HG03342 (cell line): ENCODE measurements at regions not wholly inside any gene's neighbourhood (a gene's known extent, or its start where the extent isn't known, plus 50 kb on each side); places are given as distances from the start of the nearest gene placed in this dataset.

ENCODE experiments used
- ATAC-seq: cut with Tn5 transposase; IDR thresholded peaks from one replicate; pipeline ENCODE4 v1.9.1; 2021; ENCODE audit warnings: mild to moderate bottlenecking, moderate library complexity; ENCODE audit not compliant: unreplicated experiment

DNA sequence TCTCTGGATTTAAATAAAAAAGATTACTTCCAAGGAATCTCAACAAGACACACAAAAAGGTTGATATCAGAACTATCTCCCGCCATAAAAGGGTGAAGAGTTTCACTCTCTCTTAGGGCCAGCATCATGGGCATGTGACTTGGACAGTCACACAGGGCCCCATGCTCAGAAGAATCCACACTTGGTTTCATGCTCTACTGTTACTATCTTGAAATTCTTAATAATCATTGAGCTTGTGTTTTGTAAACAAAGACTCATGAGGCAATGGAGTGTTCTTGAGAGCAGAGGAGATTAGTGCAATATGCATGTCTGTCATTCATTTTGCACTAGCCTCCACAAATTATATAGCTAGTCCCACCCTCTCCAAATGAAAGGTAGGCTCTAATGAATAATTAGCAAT lies 58.4 kb downstream of the HMHB1 start:
- no peak for ATAC-seq

DNA sequence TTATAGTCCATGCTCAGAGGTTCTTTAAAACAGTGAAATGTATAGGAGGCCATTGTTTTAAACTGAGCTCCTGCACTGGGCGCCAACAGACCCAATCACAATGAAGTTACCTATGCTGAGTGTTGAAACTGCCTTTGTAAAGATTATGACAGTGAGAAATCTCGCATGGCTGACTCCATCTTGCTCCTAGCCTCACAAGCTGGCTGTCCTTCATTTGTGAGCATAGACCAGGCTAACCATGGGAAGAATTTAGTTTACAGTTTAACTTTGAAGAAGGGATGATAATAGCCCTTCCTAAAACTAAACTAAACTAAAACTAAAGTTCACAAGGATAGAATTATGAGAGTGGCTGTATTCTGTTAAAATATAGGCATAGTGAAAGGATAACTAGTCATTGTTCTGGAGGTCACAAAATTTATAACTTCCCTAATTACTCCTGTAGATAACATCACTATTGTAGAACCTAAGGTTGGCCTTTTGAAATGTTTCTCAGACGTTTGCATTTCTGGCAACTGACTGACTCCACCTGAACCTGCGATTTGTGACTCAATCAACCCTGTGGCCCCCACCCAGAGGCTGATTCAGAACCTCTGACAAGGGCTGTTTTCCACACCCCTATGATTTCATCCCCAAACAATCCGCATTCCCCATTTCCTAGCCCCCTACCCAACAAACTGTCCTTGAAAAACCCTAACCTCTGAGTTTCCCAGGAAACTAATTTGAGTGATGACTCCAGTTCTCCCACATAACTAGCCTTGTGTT lies 59.1 kb downstream of the HMHB1 start:
- ATAC-seq, result no peak

DNA sequence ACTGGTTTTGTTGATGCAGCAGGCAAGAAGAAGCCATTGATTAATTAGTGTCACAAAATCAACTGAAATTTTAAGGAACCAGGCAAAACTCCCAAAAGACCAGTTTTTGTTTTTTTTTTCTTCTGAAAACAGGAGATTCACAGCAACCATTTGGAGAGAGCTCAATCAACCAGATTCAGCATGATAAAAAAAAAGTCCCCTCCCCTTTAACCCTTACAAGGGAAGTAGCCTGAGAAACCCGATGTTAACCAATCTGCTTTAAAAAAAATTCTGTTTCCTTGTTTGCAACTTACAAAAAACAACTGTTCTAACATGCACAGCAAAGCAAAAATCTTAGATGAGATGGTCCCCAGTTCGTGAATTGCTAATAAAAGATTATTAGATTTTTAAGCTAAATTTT lies 59.7 kb downstream of the HMHB1 start:
- no peak for ATAC-seq

DNA sequence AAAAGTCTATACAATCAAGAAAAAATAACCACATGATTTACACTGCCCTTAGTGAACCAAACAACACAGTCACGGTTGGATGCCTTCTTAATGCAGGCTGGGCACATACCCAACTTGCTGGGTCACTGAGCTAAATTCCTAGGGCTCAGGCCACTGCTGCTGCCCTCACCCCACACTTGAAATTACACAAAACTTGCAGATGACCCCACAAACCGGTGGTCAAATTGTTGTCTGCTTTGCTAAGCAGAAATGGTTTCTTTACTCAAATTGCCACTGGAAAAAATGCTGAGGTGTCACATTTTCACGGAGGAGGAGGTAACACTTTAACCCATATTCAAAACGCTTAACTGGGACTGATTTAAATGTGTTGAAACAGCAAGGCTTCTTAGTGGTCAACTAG lies 62.4 kb downstream of the HMHB1 start:
- no peak for ATAC-seq

DNA sequence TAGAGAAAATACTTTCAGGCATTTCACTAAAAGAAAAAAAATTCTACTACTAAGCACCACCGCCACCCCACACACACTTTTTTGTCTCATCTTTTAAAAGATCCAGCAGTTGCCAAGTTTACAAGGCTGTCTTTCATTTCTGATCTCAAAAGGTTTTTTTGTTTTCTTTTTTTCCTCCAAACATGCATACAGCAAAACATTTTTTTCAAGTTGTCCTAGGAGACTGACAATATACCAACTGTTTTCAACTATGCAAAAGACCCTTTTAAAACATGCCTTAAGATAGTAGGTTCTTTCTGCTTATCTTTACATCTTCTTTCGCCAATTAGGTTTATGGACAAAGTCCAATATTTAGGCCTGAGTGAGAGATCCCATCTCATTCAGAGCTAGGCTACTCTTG lies 65.2 kb downstream of the HMHB1 start:
- ATAC-seq, result no peak

DNA sequence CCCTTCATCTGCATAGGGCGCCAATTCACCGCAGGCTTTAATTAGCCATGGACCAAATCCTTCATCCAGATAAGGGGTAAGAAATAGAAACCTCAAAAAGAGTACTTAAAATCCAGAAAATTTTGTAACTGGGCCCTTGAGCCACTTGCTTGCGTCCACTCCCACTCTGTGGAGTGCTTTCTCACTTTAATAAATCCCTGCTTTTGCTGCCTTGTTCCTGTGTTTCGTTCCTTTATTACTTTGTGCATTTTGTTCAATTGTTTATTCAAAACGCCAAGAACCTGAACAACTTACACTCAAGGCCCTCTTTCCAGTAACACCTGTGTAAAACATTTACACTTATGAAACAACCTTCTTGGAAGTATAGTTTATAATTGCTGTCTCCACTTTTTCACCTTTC lies 66.5 kb downstream of the HMHB1 start:
- ATAC-seq, result no peak

DNA sequence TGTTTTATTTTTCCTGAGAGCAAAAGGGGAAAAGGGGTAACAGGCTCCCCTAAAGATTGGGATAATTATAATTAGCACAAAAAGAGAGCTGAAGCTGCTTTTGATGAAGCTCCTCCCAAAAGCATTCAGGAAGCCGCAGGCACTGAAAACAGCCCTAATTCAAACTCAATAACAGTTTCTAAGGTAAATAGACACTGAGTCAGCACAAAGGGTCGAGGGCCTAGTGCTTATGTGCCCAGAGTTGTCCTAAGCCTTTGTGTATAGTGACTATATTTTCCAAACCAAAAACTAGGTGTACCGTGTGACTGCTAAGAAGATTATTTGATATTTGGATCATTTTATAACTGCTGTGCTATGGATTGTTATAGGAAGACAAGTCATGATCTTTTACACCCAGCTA lies 67.7 kb downstream of the HMHB1 start:
- no peak for ATAC-seq

DNA sequence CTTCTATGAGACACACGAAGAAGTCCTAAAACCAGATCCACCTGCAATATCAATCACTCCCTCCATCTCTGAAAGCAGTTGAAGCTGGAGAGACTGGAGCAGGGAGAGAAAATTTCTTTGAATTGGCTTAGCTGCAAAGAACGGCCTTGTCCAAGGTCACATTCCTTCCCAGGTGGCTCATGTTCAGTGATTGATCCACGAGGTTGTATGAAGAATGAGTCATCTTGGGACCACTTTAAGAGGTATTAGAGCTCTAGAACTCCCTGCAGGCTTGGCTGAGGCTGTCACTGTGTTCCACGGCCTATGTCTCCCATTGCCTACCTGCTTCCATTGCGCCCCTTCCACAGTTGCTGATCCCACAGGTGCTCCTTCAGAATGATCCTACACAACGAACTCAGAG lies 68.2 kb downstream of the HMHB1 start:
- ATAC-seq, result no peak

DNA sequence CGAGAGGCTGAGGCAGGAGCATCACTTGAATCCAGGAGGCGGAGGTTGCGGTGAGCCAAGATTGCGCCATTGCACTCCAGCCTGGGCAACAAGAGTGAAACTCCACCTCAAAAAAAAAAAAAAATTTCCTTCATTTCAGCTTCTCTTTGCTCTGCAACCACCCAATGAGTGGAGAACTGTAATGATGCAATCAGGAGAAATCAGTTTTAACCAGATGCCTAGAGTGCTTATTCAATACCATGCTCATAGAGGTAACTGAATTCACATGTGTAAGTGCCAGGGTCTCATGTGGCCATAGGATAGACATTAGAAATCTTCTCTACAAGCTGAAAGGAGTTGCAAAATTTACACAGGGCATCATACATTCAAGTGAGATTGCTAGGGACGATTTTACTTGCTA lies 70.6 kb downstream of the HMHB1 start:
- no peak for ATAC-seq

DNA sequence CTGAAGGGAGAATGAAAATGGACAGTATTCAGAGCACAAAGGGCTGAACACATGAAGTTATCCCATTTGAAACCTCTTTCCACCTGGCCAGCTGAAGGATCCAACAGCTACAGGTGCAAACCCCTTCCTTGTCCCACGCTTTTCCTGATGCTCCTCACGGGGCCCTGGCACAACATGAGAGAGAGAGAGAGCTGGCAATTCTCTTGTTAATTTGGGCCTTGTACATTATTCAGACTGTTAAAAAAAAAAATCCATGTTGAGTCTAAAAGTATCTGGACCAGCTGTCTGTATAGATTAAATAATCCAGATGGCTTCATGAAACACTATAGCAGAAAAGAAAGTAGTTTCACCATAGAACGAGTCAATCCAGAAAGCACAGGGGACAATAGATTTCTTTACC lies 74.1 kb downstream of the HMHB1 start:
- ATAC-seq, result no peak

DNA sequence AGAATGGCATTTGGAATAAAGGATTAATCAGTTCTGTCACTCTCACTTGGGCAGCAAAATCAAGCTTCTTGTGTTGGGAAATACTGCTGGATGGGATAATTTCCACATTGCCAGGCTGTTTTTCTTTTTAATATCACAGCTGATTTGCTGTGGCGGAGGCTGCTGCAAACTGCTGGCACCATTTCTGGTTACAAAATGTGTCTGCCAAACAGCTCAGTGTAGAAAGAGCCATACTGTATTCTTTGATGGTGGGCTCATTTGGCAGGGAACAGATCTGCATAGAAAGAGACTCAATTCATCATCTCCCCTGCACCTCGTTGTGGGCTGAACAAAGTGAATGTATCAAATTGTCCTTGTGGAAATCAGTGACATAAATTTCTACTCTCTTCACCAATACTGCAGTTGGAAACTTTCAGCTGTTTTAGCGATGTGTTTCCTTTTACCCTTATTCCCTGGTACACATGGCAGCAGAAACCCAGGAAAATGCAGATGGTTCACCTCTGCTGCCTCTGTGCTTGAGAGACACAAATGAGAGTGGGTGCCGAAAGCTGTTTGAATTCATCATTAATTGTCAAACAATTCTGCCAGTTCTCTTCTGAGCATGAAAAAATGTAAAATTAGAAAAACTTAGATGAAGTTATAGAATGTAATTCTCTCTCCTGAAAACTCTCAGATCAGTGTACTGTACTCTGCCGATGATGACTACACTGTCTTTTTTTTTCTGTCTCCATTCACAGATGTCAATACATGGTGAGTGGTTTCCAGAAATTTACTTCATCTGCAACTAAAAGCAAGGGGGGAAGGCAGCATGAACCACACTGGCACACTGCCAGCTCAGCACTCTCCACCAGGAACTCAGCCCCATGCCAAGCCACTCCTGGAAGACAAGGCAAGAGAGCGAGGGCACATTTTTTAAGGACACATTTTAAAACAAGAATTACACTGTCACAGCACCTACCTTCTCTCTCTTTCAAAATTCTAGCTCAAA lies 75.0 kb downstream of the HMHB1 start:
- ATAC-seq, result no peak

DNA sequence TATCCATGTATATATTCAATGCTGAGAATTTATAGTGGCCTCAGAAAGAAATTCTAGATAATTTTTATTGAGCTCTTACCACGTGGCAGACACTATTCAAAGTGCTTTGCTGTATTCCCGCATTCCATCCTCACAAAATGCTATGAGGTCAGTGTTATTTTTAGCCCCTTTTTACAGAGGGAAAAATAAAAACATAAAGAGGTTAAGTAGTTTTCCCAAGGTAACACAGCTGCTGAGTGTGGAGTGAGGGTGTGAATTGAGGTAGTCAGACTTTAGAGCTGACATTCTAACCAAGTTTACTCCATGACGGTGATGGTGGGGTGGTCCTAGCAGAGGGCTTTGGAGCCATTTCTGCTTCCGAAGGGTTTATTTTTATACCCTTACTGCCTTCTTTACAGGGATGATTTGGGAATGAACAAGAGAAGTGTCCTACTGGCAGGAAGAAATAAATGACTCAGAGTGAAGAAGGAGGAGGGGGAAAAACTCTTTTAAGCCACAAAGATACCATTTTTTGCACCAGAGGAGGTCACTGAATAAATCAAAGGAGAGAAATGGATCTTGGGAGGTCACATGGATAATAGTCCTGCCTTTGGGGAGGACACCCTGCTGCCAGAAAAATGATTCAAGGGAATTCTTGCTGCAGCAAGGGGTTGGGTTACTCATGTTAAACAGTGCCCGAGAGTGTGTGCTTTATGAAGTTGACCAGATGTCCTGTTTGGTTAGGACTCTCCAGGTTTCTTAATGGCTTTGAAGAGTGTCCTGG lies 76.1 kb downstream of the HMHB1 start:
- ATAC-seq, result no peak

DNA sequence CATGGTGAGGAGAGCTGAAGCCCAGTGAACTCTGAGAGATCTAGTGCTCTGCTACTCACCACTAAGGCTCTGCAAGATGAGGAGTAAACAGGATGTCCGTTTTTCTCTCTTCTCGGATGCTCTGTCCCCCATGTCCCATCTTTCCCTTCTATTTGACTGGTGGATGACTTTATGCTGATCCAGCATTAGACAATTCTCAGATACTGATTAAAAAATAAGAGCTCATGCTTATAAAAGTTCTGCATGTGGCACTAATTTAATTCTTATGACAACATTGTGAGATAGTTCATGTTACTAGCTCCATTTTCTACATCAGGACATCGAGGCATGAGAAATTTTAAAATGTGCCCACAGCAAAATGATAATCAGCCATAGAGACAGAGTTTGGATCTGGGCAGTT lies 77.0 kb downstream of the HMHB1 start:
- no peak for ATAC-seq

DNA sequence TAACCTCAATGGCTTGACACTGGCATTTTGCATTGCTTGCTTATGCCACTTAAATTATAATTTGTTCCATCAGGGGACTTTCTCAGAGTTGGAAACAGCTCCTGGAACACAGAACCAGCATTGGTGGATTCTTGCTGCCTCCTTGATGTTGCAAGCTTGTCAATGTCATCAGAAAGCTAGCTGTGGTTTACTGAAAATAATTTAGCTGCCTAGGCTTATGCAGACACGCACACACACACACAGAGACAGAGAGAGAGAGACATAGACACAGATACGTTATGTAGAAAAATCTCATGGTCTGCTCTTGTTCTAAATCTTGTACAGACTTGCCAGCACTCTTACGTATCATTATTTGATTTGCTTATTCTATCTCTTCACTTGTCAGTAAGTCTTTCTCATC lies 78.0 kb downstream of the HMHB1 start:
- ATAC-seq, result no peak

DNA sequence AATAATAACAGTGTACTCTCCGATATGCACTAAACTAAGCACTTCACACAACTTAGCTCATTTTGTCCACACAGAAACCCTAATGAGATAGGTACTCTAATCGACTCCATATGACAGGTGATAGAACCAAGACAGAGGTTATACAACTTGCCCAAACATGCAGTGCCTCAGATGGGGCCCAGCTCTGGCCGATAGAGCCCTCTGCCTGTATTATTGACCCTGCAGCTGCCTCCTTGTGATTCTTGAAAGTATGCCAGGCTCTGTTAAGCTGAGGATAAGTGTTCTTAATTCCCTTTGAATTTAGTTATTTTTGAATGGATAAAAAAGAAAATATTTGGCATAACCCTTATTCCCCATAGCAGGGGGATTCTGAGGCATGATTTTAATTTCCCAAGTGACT lies 78.5 kb downstream of the HMHB1 start:
- no peak for ATAC-seq

DNA sequence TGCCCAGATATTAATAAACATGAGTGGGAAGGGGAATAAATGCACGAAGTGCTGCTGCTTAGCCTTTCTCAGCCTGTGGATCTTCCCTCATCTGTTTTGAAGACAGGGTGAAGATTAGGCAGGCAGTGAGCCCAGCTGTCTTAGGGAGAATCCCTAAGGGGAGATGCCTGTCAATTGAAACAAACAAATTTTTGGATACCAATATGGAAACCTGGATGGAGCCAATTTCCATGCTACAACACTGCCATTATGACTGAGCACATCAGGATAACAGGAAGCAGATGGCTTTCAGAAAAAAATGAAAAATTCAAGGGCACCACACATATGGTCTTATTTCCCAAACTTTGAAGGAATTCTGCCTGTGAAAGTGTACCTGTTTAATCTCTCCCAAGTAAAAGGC lies 80.3 kb downstream of the HMHB1 start:
- ATAC-seq, result no peak

DNA sequence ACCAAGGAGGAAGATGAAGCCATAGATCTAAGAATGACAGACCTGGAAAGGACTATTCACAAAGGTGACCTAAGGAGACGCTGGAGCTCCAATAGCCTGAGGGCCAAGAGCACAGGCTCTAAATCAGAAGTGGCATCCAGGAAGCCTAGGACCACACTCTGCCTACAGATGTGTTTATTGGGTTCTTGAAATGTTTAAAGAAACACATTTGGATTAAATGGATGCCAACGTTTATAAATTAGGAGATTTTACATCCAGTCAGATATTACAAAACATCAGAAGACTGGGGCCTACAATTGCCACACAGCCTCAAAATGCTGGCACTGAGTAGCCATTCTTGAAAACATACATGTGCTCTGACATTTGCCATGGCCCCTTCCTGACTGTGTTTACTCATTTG lies 80.9 kb downstream of the HMHB1 start:
- ATAC-seq, result no peak

DNA sequence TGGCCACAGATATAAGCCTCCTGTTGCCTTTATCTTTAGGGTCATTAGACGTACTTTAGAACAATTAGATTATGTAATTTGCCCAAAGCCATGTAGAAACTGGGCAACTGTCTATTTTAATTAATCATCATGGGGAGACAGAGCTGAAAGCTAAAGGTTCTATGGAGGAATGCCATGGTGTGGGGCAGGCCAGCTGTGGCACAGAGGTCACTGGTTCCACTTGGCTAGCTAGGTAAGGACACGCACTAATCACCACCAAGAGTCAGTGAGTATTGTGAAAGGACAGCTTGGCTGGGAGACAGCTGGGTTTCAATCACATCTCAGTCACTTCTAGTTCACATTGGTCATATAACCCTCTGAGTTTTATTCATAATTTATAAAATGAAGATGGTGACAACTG lies 81.7 kb downstream of the HMHB1 start:
- ATAC-seq, result peak; percentile 44

DNA sequence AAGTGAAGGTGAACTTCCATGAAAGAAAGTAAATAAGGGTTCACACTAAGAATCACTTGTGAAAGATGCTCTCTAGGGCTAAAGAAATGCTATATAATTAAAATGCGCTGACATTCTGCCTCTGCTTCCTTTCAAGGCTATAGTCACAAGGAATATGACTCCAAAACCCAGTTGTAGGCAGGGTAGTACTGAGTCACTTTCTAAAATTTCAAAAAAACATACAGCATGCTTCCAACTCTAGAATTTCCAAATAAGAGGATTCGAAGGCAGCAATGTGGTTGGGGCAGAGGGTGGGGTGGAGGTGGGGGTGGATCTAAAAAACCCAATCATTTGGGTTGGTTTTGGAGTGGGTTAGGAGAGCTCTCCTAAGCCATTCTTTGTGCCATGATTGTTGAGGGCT lies 84.6 kb downstream of the HMHB1 start:
- no peak for ATAC-seq

DNA sequence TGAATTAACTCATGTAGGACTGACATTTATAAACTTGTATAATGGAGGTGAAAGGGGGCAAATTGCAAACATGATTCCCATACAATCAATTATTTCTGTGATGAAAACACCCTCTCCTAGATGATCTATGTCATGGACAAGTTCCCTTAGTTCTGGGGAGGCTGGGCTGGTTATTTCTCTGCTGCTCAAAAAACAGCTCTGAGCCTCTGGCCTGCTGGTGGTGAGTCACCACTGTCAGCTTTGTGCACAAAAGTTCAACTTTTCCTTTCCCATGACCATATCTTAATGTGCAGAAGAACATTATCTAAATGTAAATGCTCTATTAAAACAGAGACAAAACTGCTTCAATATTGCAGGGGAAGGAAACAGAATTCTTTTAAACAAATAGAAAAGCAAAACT lies 85.0 kb downstream of the HMHB1 start:
- ATAC-seq, result no peak

DNA sequence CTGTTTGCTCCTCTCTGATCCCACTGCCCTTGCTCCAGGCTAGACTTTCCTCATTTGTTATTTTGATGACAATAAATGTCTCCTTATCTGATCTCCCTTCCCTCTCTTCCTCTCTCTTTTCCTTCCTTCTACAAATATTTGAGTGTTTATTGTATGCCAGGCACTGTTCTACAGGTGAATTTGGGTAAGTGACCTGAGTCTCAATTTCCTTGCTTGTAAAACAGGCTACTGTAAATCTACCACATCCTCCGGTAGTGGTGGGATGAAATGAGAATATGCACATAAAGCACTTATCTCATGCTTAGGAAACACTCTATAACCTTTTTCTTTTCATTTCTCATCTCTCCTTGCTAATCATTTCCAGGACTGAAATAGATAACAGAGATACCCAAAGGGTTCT lies 86.4 kb downstream of the HMHB1 start:
- no peak for ATAC-seq
